ENCODE measurements at regions not wholly inside any gene's neighbourhood (a gene's known extent, or its start where the extent isn't known, plus 50 kb on each side); places are given as distances from the start of the nearest gene placed in this dataset.

- H3K27ac ChIP-seq = no peak overlapping the region
- TF ChIP-seq CTCF (IDR thresholded peaks at IDR 0.05) (no peak), ZFX (IDR thresholded peaks at IDR 0.05; ENCODE audit: borderline replicate concordance) (no peak)
Measured at GRCh38 chr18:45403341-45404049, 211.8 kb upstream of the SLC14A2 start.

- TF ChIP-seq ZFX (IDR thresholded peaks at IDR 0.05; ENCODE audit: borderline replicate concordance) (no peak), CTCF (IDR thresholded peaks at IDR 0.05) (no peak)
- H3K27ac ChIP-seq = no peak overlapping the region
Measured at GRCh38 chr18:45408218-45408617, 207.1 kb upstream of the SLC14A2 start.

- TF ChIP-seq CTCF (IDR thresholded peaks at IDR 0.05) (no peak), ZFX (IDR thresholded peaks at IDR 0.05; ENCODE audit: borderline replicate concordance) (no peak)
- H3K27ac ChIP-seq = no peak overlapping the region
Measured at GRCh38 chr18:45409971-45410370, 205.3 kb upstream of the SLC14A2 start.

GRCh38 chr18:45412577-45412976 lies 202.7 kb upstream of the SLC14A2 start:
- TF ChIP-seq CTCF (IDR thresholded peaks at IDR 0.05) (no peak), ZFX (IDR thresholded peaks at IDR 0.05; ENCODE audit: borderline replicate concordance) (no peak)
- H3K27ac ChIP-seq = no peak overlapping the region

GRCh38 chr18:45413180-45413836 lies 202.0 kb upstream of the SLC14A2 start:
- no peak for TF ChIP-seq ZFX (IDR thresholded peaks at IDR 0.05; ENCODE audit: borderline replicate concordance)
- TF ChIP-seq CTCF (IDR thresholded peaks at IDR 0.05) = no peak

GRCh38 chr18:45415614-45416013 lies 199.7 kb upstream of the SLC14A2 start:
- no peak overlapping the region for H3K27ac ChIP-seq
- TF ChIP-seq CTCF (IDR thresholded peaks at IDR 0.05) (no peak), ZFX (IDR thresholded peaks at IDR 0.05; ENCODE audit: borderline replicate concordance) (no peak)

More at GRCh38 chr18:45413180-45413836, 202.0 kb upstream of the SLC14A2 start:
- no peak overlapping the region for H3K27ac ChIP-seq

- no peak overlapping the region for H3K27ac ChIP-seq
- no peak for TF ChIP-seq ZFX (IDR thresholded peaks at IDR 0.05; ENCODE audit: borderline replicate concordance)
- TF ChIP-seq CTCF (IDR thresholded peaks at IDR 0.05) = no peak
Measured at GRCh38 chr18:45416168-45416567, 199.1 kb upstream of the SLC14A2 start.

All from 22Rv1 (cell line).